Stimulated activated CD4-positive, alpha-beta T cell treated with anti-CD3 and anti-CD28 coated beads, Interleukin-1b, Interleukin-23, amount 100 ng/mL, for 1 hour (primary cell): ENCODE measurements at regions not wholly inside any gene's neighbourhood (a gene's known extent, or its start where the extent isn't known, plus 50 kb on each side); places are given as distances from the start of the nearest gene placed in this dataset.
"Not testable (repeated sequence)": the region's sequence is repeated elsewhere in the genome, so short reads cannot be mapped to it uniquely, and the experiment has no call there.

Experiments
- DNase-seq, 2 donors: peaks; one replicate each; pipeline ENCODE4 v3.0.0-alpha.2; 2020; ENCODE audit warnings: low read depth in 2 of 2

GRCh38 chr2:88996588-88996987 lies 305.1 kb downstream of the RPIA start:
- DNase-seq = not testable (repeated sequence)

DNA sequence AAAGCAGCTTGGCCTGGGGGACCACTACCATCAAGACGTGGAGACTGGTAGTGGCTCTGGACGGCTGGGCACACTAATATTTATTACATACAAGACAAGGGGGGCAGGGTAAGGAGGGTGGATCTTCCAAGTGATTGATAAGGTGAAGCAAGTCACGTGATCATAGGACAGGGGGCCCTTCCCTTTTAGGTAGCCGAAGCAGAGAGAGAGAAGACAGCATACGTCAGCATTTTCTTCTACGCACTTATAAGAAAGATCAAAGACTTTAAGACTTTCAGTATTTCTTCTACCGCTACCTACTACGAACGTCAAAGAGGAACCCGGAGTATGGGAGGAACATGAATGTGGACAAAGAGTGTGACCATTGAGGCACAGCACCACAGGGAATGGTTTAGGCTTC lies 307.9 kb downstream of the RPIA start:
- no peak for DNase-seq

DNA sequence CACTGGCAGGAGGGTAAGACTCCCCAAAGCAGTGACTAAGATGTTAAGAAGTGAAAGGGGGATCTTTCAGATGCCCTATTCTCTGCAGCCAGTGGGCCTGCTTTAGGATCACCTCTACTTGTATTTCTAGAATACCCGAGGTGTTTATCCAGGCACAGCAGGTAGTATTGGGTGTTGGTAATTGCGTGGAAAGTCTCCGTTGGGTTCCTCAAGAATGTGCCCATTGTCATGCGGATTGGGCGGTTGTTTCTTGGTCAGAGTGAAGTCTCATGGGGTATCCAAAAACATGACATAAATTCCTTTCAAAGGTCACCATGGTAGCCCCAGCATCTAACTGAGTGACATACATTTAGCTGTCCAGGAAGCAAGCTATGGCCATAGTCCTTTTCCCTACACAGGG lies 308.8 kb downstream of the RPIA start:
- no peak for DNase-seq

DNA sequence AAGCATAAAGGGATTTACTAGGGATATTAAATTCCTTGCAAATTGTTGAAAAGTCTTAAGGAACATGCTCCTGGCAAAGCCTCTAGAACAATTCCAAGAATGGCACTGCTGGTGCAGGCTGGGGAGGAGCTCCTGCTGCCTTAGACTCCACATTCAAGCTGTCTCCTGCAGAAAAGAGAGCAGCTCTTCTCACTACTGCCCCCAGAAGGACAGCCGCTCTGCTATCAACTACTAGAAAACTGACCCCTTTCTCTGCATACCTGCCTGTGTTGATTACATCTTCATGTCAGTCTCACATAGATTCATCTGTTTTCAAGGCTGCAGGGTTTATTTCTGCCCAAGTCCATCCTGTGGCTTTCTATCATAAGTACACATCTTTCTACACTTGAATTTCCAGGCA lies 312.8 kb downstream of the RPIA start:
- not testable (repeated sequence) for DNase-seq

DNA sequence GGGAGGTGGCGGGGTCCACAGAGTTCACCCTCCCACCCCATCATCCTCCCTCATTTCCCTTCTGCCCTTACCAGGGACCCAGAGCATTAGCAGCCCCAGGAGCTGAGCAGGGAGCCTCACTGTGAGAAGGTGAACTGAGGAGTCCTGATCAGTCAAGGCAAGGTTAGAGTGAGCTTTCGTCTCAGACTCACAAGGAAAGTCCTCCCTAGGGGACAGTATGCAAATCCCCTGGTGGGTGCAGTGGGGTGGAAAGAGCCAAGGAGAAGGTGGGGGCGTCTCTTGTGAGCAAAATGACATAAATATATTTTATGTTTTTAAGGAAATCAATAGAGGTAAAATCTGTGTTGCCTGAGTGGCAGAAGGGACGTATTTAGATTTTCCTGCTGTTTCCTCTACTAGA lies 329.1 kb downstream of the RPIA start:
- DNase-seq = not testable (repeated sequence)

DNA sequence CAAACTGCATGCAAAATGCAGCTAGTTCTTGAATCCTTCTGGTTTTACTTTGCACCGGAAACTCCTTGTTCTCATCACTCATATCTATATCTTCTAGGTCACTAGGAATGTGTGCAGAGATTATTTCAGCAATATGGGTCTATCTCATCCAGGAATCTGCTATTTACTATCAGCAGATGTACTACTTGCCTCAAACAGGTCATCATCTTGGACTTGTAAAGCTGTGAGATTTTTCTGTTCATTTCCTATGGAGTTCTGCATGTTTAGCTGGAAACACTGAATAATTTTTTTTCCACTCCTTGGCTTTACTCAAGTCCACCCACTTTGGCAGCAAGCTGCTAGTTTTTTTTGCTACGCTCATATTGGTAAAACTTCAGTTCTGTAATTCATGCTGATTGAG lies 334.8 kb downstream of the RPIA start:
- not testable (repeated sequence) for DNase-seq

DNA sequence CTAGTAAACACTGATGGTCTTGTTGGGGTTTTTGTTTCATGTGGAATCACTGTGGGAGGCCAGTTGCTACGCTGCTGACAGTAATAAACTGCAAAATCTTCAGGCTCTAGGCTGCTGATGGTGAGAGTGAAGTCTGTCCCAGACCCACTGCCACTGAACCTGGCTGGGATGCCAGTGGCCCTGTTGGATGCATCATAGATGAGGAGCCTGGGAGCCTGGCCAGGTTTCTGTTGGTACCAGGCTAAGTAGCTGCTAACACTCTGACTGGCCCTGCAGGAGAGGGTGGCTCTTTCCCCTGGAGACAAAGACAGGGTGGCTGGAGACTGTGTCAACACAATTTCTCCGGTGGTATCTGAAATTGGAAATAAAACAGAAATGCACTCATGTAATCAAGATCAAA lies 335.6 kb downstream of the RPIA start:
- DNase-seq = not testable (repeated sequence)

- DNase-seq = not testable (repeated sequence)
Measured at GRCh38 chr2:89027536-89027935, 336.1 kb downstream of the RPIA start.

DNA sequence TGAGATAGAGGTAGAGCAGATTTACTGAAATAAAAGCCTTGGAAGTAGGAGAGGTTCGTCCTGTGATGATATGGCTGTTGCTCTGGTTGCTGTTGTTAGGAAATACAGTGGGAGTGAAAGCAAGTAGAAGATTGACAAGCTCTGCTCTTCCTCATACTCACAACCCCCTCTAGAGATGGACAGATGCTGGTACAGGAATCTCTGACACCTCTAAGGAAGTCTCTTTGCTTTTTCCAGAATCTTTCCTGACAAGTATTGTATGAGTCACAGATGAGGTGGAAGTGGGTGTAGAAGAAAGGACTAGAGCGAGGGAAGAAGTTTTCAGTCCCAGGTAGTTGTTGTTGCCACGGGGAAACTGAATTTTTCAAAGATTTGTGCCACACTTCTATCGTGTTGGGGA lies 337.8 kb downstream of the RPIA start:
- not testable (repeated sequence) for DNase-seq

- DNase-seq = not testable (repeated sequence)
Measured at GRCh38 chr2:89048138-89049066, 356.9 kb downstream of the RPIA start.

DNA sequence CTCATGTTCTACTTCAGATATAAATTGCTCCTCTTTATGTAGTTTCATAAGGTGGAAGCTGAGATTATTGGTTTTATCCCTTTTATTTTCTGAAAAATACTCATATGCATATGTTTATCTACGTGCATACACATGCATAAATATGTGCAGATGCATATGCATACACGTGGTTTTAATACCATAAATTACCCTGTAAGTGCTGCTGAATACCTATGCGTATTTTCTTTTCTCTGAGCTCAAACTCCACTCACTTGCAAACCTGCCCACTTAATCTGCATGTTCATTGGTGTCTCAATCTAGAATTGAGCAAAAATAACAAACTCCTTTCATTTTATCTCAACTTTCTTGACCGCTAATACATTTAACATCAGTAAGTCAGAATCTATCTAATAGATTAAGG lies 367.1 kb downstream of the RPIA start:
- not testable (repeated sequence) for DNase-seq

DNA sequence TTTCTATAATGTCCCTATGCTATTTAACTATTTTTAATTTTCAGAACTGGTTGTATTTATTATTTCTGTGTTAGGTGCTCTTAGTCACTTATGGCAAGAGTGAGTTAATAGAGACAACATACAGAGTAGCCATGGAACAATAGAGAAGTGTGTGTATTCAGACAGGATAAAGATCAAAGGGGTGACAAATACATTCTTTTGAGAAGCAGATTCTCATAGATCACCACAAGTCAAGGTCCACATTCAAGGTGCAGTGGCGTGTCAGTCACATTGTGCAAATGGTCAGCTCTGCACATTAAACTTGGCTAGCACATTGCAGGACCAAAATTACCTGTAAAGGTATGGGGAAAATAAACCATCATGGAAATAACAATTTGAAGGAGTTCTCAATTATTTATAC lies 369.7 kb downstream of the RPIA start:
- not testable (repeated sequence) for DNase-seq

DNA sequence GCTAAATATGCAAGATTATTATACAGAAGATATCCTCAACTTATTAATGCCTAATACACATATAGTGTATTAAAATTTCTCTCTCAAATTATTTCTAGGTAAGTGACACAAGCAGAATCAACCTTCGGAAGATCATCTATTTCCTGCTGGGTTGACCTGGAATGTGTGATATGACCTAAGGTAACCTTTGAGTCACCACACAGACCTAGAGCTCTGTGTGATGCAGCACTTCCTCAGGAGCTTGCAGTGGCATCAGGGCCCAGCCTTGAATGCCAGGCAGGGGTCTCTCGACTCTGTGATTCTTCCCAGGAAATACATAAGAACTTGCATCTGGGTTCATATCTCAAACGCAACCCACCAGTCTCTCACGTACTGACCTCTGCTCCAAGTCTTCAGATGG lies 385.3 kb downstream of the RPIA start:
- not testable (repeated sequence) for DNase-seq

DNA sequence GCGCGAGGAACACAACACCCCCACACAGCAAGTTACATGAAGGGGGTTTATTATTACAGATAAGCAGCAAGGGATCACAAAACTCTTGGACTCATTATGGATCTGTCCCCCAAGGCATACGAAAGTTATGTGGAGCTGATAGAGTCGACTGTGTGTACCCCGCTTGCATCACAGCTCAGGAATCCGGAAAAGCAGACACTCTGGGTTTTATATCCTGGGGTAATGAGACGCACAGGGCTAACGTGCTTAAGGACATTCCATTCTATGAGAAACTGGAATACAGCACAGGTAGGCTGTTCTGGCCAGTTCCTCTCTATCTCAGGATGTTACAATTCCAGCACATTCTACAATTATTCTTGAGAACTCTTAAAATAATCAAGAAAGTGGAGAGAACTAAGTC lies 401.4 kb downstream of the RPIA start:
- DNase-seq = not testable (repeated sequence)

- DNase-seq = not testable (repeated sequence)
Measured at GRCh38 chr2:89095060-89095459, 403.6 kb downstream of the RPIA start.

GRCh38 chr2:89102587-89102986 lies 411.1 kb downstream of the RPIA start:
- DNase-seq = not testable (repeated sequence)

DNA sequence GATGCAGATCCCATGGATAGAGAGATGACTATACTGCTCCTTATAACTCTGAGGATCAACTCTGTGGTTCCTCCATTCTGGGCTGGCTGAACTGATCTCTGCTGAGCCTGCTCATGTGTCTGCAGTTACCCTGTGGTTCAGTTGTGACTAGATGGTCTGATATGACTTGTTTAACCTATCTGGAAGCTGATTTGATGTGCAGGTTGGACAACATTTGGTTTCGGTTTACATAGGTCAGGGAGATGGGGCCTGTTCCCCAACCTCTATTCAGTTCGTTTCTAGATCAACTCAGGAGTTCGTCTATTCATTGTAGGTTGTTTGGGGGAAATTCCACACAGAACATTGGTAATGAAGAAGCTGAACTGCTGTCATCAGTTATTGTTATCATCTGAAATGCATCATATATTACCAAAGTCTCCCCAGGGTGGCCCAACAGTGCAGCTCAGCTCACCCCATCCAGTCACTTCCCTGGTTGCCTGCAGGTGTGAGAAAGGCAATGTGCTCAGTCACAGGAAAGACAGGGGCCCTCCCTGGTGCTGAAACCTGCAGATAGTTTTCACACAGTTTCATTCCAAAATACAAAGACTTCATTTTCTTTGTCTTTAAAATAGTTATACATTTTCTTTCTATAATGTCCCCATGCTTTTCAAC lies 415.0 kb downstream of the RPIA start:
- DNase-seq = not testable (repeated sequence)

DNA sequence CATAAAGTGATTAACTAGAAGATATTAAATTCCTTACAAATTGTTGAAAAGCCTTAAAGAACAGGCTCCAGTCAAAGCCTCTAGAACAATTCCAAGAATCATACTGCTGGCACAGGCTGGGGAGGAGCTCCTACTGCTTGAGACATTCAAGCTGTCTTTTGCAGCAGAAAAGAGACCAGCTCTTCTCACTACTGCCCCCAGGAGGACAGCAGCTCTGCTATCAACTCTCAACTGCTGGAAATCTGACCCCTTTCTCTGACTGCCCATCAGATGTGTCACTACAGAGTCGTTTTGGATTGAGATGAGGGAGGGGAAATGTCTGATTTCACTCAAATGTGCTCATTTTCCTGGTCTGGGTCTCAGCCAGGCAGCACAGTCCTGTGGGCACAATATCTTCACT lies 421.0 kb downstream of the RPIA start:
- DNase-seq = not testable (repeated sequence)

DNA sequence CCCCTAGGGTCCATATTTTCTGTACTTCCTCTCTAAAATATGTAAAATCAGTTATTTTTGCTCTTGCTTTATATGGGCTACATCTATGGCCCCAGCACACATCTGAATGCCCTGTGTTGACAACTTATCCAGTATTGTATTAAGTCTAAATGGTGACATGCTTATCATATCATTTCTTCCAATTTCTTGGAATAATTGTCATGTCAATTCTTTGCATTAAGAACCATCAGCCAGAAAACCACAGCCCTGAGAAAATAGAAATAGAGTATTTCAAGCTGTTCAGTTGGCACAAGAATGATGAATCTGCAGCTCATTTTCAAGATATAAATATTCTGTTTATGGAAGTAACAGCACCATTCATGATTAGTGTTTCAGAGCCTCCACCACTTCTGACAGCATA lies 421.8 kb downstream of the RPIA start:
- not testable (repeated sequence) for DNase-seq

DNA sequence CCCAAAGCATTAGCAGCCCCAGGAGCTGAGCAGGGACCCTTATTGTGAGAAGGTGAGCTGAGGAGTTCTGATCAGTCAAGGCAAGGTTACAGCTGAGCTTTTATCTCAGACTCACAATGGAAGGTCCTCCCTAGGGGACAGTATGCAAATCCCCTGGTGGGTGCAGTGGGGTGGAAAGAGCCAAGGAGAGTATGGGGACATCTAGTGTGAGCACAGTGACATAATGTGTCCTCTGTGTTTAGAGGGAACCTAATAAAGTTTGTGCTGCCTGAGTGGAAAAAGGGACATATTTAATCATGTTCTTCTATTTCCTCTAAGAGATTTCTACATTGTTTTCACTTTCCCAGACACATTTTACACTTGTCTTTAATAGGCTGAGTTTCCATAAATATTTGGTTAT lies 438.0 kb downstream of the RPIA start:
- not testable (repeated sequence) for DNase-seq

- not testable (repeated sequence) for DNase-seq
Measured at GRCh38 chr2:89130665-89131308, 439.3 kb downstream of the RPIA start.

DNA sequence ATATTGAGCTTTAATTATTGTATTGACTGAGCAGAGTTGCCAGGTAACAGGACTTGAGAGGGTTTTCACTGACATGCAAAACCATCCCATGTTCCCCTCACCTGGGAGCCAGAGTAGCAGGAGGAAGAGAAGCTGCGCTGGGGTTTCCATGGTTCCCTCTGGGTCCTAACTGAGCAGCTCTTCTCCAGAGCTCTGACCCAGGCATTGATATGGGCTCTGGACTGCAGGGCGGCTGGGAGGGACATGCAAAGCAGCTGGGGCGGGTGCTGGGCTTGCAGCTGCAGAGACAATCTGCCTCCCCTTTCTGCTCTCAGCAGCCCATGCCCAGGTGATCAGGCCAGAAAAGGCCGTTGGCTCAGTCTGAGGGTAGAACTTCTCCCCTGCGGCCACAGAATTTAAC lies 451.5 kb downstream of the RPIA start:
- not testable (repeated sequence) for DNase-seq
